ENCODE measurements at regions not wholly inside any gene's neighbourhood (a gene's known extent, or its start where the extent isn't known, plus 50 kb on each side); places are given as distances from the start of the nearest gene placed in this dataset.

DNA sequence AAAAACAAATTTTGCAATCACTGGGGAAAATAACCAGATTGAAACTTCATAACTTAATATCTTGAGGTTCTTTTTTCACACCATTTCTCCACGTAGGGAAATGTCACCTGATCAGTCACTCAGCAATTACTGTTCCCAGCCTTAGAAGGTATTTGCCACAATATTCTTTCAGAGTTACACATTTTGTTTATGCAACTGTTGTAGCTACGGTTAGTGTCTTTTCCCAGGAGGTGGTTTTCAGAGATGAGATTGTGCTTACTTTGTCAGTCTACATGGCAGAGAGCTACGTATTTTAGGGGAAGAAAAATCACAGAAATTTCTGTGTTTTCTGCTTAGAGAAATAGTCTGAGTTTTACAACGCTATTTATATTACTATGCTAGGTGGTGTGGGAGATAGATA lies 792.8 kb upstream of the B3GALT2 start:
- ChIA-PET CTCF (interaction anchor here (0.7 kb wide), 1 partner anchor 575 kb away, joined by 3 read pairs; no protein-coding TSS in a partner anchor), POLR2A (no interaction called here)
- Mint-ChIP-seq H3K36me3 (ENCODE audit: low read depth) (no peaks in the 10 kb centered on the region), H3K9me3 (ENCODE audit: low read depth) (no peaks in the 10 kb centered on the region), H3K27ac (no peak overlapping the region), H3K4me1 (no peaks in the 10 kb centered on the region), H3K4me3 (no peak overlapping the region), H3K27me3 (no peaks in the 10 kb centered on the region)
- intact Hi-C loops (cut with DNase I, micrococcal nuclease) = no loop called here
- ATAC-seq (no peak), DNase-seq (no peak)

DNA sequence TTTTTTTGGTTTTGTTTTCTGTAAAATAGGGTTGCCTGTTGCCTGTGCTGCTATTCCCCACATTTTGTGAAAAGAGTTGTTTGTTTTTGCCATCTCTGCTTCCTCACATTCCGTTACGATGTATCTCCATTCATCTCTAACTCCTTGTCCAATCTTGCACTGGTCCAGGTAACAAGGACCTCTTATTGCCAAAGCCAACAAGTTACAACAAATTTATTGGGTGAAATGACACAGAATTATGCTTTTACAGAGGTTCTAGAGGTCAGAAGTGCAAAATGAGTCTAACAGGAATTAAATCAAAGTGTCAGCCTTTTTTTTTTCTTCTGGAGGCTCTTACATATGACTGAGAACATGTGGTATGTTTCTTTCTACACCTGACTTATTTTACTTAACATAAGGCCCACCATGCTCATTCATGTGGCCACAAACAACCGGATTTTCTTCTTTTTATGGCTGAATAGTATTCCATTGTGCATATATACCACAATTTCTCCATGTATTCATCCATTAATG lies 787.9 kb upstream of the B3GALT2 start:
- H3K36me3 Mint-ChIP-seq (ENCODE audit: low read depth) = no peaks in the 10 kb centered on the region
- no peaks in the 10 kb centered on the region for H3K9me3 Mint-ChIP-seq (ENCODE audit: low read depth)
- no peaks in the 10 kb centered on the region for H3K27me3 Mint-ChIP-seq
- DNase-seq (no peak), ATAC-seq (no peak)
- ChIA-PET POLR2A (no interaction called here), CTCF (no interaction called here)
- H3K4me1 Mint-ChIP-seq = no peaks in the 10 kb centered on the region
- H3K4me3 Mint-ChIP-seq = no peak overlapping the region
- intact Hi-C loops (cut with DNase I, micrococcal nuclease) = no loop called here
- no peak overlapping the region for H3K27ac Mint-ChIP-seq

GRCh38 chr1:193973428-193973827 lies 787.0 kb upstream of the B3GALT2 start:
- ATAC-seq = no peak
- CTCF ChIA-PET = no interaction called here
- intact Hi-C loops (cut with DNase I, micrococcal nuclease) = no loop called here

GRCh38 chr1:193971595-193971994 lies 785.2 kb upstream of the B3GALT2 start:
- no peaks in the 10 kb centered on the region for H3K4me1 Mint-ChIP-seq
- no peak overlapping the region for H3K27ac Mint-ChIP-seq
- ATAC-seq (no peak), DNase-seq (no peak)
- H3K36me3 Mint-ChIP-seq (ENCODE audit: low read depth) = no peaks in the 10 kb centered on the region
- H3K4me3 Mint-ChIP-seq = no peak overlapping the region
- intact Hi-C loops (cut with DNase I, micrococcal nuclease) = no loop called here
- ChIA-PET CTCF (no interaction called here), POLR2A (no interaction called here)
- H3K27me3 Mint-ChIP-seq = no peaks in the 10 kb centered on the region
- H3K9me3 Mint-ChIP-seq (ENCODE audit: low read depth) = no peaks in the 10 kb centered on the region

More at GRCh38 chr1:193973428-193973827, 787.0 kb upstream of the B3GALT2 start:
- Mint-ChIP-seq H3K27me3 (no peaks in the 10 kb centered on the region), H3K9me3 (ENCODE audit: low read depth) (no peaks in the 10 kb centered on the region), H3K27ac (no peak overlapping the region), H3K4me3 (no peak overlapping the region), H3K36me3 (ENCODE audit: low read depth) (no peaks in the 10 kb centered on the region), H3K4me1 (no peaks in the 10 kb centered on the region)
- POLR2A ChIA-PET = no interaction called here
- no peak for DNase-seq

DNA sequence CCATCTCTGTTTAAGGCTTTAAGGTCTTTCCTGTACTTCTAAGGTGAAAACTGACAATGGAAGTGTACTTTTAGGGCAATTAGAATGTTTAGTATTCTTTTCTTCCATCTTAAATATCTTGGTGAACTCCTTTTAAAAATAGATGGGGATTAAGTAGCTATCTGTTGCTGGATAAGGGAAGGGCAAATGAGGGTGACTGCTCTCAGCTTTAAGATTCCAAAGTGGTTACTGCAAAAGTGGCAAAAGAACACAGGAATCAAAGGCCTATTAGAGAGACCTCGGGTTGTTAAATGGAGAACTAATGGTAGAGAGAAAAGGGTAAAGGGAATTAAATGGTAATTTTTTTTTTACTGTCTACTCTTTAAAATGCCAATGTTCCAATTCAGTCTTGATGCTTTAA lies 774.1 kb upstream of the B3GALT2 start:
- CTCF ChIA-PET = interaction anchor here (0.8 kb wide), 1 partner anchor 247 kb away, joined by 3 read pairs; no protein-coding TSS in a partner anchor
- POLR2A ChIA-PET = no interaction called here
- H3K36me3 Mint-ChIP-seq (ENCODE audit: low read depth) = no peaks in the 10 kb centered on the region
- no peaks in the 10 kb centered on the region for H3K27me3 Mint-ChIP-seq
- no peak overlapping the region for H3K4me3 Mint-ChIP-seq
- no peaks in the 10 kb centered on the region for H3K4me1 Mint-ChIP-seq
- intact Hi-C loops (cut with DNase I, micrococcal nuclease) = no loop called here
- H3K9me3 Mint-ChIP-seq (ENCODE audit: low read depth) = peaks cover 2% of the 10 kb centered on the region
- DNase-seq (no peak), ATAC-seq (no peak)
- no peak overlapping the region for H3K27ac Mint-ChIP-seq

DNA sequence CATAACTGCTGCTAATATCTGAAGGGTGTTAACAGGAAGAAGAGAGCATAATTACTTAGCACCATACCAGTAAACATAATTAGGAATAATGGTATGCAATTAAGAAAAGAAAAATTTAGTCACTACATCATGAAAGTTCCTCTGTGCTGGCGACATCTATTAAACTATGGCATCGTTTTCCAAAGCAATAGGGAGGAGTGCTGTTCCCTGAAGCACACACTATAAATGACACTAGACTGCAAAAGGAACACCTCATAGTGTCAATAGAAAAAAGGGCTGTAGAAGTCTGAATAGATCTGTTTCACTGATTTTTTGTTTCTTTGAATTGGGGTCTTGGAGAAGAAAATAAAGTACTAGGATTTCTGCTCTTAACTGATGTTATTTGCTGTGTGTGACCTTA lies 773.6 kb upstream of the B3GALT2 start:
- POLR2A ChIA-PET = no interaction called here

GRCh38 chr1:193957556-193958095 lies 771.2 kb upstream of the B3GALT2 start:
- no peak for ATAC-seq
- POLR2A ChIA-PET = no interaction called here
- DNase-seq = no peak
- no peak overlapping the region for H3K27ac Mint-ChIP-seq
- intact Hi-C loops (cut with DNase I, micrococcal nuclease) = no loop called here
- peaks cover 2% of the 10 kb centered on the region for H3K9me3 Mint-ChIP-seq (ENCODE audit: low read depth)
- H3K27me3 Mint-ChIP-seq = no peaks in the 10 kb centered on the region
- CTCF ChIA-PET = no interaction called here
- no peak overlapping the region for H3K4me3 Mint-ChIP-seq
- H3K4me1 Mint-ChIP-seq = no peaks in the 10 kb centered on the region
- no peaks in the 10 kb centered on the region for H3K36me3 Mint-ChIP-seq (ENCODE audit: low read depth)

More for the DNA sequence above, 773.6 kb upstream of the B3GALT2 start:
- peaks cover 2% of the 10 kb centered on the region for H3K9me3 Mint-ChIP-seq (ENCODE audit: low read depth)
- DNase-seq (no peak), ATAC-seq (no peak)
- intact Hi-C loops (cut with DNase I, micrococcal nuclease) = no loop called here
- CTCF ChIA-PET = interaction anchor here (0.8 kb wide), 1 partner anchor 247 kb away, joined by 3 read pairs; no protein-coding TSS in a partner anchor
- H3K27me3 Mint-ChIP-seq = no peaks in the 10 kb centered on the region
- H3K27ac Mint-ChIP-seq = no peak overlapping the region
- H3K4me3 Mint-ChIP-seq = no peak overlapping the region
- H3K36me3 Mint-ChIP-seq (ENCODE audit: low read depth) = no peaks in the 10 kb centered on the region
- no peaks in the 10 kb centered on the region for H3K4me1 Mint-ChIP-seq

DNA sequence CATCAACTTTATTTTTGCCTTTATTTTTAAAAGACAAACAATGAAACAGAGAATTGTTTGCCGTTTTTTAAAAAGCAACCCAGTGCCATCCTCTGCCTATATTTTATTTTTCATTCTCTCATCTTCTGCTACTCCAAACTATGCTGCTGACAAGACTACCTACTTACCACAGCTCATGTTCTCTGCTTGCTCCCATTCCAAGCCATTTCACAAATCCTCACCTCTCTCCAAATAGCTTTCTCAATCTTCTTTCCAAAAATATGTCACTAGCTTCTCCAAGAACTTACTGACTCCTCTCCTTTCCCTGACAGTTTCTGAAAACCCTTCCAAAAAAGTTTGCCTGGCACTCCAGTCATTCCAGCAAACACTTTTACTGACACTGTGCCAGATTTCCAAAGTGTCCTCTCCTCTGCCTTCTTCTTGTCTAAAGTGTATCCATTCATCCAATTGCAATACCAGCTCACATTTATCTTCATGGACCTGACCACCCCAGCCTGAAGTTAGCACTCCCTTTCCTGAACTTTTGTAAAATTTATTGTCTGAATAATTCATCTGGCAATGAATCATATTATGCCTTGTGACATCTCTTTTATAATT lies 766.5 kb upstream of the B3GALT2 start:
- DNase-seq (no peak), ATAC-seq (no peak)
- Mint-ChIP-seq H3K27me3 (no peaks in the 10 kb centered on the region), H3K4me3 (no peak overlapping the region), H3K4me1 (no peaks in the 10 kb centered on the region), H3K9me3 (ENCODE audit: low read depth) (no peaks in the 10 kb centered on the region), H3K27ac (no peak overlapping the region), H3K36me3 (ENCODE audit: low read depth) (no peaks in the 10 kb centered on the region)
- POLR2A ChIA-PET = no interaction called here
- intact Hi-C loops (cut with DNase I, micrococcal nuclease) = no loop called here
- CTCF ChIA-PET = interaction anchor here (1.2 kb wide), 1 partner anchor 17 kb away, joined by 3 read pairs; no protein-coding TSS in a partner anchor

DNA sequence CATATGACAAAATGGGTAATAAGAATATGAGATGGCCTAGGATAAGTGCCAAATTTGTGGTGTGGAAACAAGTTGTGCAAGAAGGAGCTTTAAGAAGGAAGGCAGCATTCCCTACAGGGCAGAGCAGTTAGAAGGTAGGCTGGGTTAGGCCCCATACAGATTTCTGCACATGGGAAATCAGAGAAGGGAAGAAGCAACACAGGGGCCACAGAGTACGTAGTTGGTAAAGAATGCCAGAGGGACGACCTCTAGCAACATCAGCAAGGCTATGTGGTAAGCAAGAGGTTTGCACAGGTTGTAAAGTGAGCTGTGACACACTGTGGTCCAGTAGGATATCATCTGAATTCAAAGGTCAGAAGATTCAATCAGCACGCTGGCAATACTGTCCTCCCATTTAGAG lies 765.6 kb upstream of the B3GALT2 start:
- POLR2A ChIA-PET = no interaction called here
- Mint-ChIP-seq H3K27ac (no peak overlapping the region), H3K9me3 (ENCODE audit: low read depth) (peaks cover 1% of the 10 kb centered on the region), H3K36me3 (ENCODE audit: low read depth) (no peaks in the 10 kb centered on the region), H3K4me1 (no peaks in the 10 kb centered on the region), H3K4me3 (no peak overlapping the region), H3K27me3 (no peaks in the 10 kb centered on the region)
- ATAC-seq (no peak), DNase-seq (no peak)
- CTCF ChIA-PET = interaction anchor here (0.6 kb wide), 1 partner anchor 355 kb away, joined by 3 read pairs; no protein-coding TSS in a partner anchor
- intact Hi-C loops (cut with DNase I, micrococcal nuclease) = no loop called here

GRCh38 chr1:193944454-193944853 lies 758.0 kb upstream of the B3GALT2 start:
- POLR2A ChIA-PET = no interaction called here
- H3K27me3 Mint-ChIP-seq = no peaks in the 10 kb centered on the region

GRCh38 chr1:193940176-193940575 lies 753.8 kb upstream of the B3GALT2 start:
- intact Hi-C loops (cut with DNase I, micrococcal nuclease) = no loop called here
- CTCF ChIA-PET = interaction anchor here (0.7 kb wide), 1 partner anchor 1298 kb away, joined by 3 read pairs; no protein-coding TSS in a partner anchor
- POLR2A ChIA-PET = no interaction called here
- Mint-ChIP-seq H3K4me1 (no peaks in the 10 kb centered on the region), H3K27me3 (no peaks in the 10 kb centered on the region), H3K27ac (no peak overlapping the region), H3K36me3 (ENCODE audit: low read depth) (no peaks in the 10 kb centered on the region), H3K4me3 (no peak overlapping the region), H3K9me3 (ENCODE audit: low read depth) (peaks cover 2% of the 10 kb centered on the region)
- ATAC-seq (no peak), DNase-seq (no peak)

More at GRCh38 chr1:193944454-193944853, 758.0 kb upstream of the B3GALT2 start:
- intact Hi-C loops (cut with DNase I, micrococcal nuclease) = no loop called here
- Mint-ChIP-seq H3K36me3 (ENCODE audit: low read depth) (no peaks in the 10 kb centered on the region), H3K27ac (no peak overlapping the region), H3K4me3 (no peak overlapping the region), H3K9me3 (ENCODE audit: low read depth) (peaks cover 4% of the 10 kb centered on the region), H3K4me1 (no peaks in the 10 kb centered on the region)
- no peak for DNase-seq
- ATAC-seq = no peak
- CTCF ChIA-PET = no interaction called here

GRCh38 chr1:193939585-193939984 lies 753.2 kb upstream of the B3GALT2 start:
- H3K4me1 Mint-ChIP-seq = no peaks in the 10 kb centered on the region
- H3K4me3 Mint-ChIP-seq = no peak overlapping the region
- ChIA-PET CTCF (no interaction called here), POLR2A (no interaction called here)
- no peak overlapping the region for H3K27ac Mint-ChIP-seq
- intact Hi-C loops (cut with DNase I, micrococcal nuclease) = no loop called here
- DNase-seq (no peak), ATAC-seq (no peak)
- no peaks in the 10 kb centered on the region for H3K27me3 Mint-ChIP-seq
- no peaks in the 10 kb centered on the region for H3K36me3 Mint-ChIP-seq (ENCODE audit: low read depth)
- peaks cover 3% of the 10 kb centered on the region for H3K9me3 Mint-ChIP-seq (ENCODE audit: low read depth)
